ENCODE measurements at regions not wholly inside any gene's neighbourhood (a gene's known extent, or its start where the extent isn't known, plus 50 kb on each side); places are given as distances from the start of the nearest gene placed in this dataset.

DNA sequence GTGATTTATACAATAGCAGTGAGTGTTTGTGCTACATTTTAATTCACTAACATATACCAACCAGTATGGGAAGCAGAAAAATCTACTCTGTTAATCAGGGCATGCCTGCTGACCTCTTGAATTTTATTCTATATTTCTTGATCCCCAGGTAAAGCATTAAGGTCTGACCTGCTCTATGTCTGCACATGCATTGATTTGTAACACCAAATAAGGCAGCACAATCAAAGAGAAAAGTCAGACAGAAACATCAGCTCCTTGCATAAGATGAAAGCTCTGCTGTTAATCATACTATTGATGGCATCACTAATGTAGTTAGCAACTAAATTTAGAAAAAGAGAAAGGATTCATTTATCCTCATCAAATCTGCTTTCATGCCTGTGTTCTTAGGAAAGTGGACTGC lies 2744.8 kb upstream of the PCDH20 start:
- TF ChIP-seq, protein P1, sequence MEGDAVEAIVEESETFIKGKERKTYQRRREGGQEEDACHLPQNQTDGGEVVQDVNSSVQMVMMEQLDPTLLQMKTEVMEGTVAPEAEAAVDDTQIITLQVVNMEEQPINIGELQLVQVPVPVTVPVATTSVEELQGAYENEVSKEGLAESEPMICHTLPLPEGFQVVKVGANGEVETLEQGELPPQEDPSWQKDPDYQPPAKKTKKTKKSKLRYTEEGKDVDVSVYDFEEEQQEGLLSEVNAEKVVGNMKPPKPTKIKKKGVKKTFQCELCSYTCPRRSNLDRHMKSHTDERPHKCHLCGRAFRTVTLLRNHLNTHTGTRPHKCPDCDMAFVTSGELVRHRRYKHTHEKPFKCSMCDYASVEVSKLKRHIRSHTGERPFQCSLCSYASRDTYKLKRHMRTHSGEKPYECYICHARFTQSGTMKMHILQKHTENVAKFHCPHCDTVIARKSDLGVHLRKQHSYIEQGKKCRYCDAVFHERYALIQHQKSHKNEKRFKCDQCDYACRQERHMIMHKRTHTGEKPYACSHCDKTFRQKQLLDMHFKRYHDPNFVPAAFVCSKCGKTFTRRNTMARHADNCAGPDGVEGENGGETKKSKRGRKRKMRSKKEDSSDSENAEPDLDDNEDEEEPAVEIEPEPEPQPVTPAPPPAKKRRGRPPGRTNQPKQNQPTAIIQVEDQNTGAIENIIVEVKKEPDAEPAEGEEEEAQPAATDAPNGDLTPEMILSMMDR (IDR thresholded peaks at IDR 0.05; ENCODE audit: insufficient read depth, low read depth, low read length): no peak
- TF ChIP-seq EZH2 (IDR thresholded peaks at IDR 0.05; ENCODE audit: insufficient read depth, low read length): no peak

Data from astrocyte (in vitro differentiated cells and primary cell).